Fibroblast of skin of scalp (primary cell): ENCODE measurements at regions not wholly inside any gene's neighbourhood (a gene's known extent, or its start where the extent isn't known, plus 50 kb on each side); places are given as distances from the start of the nearest gene placed in this dataset.
A peak's percentile ranks its signal among the peaks of the same experiment; 100 is the strongest.
"Not testable (repeated sequence)": the region's sequence is repeated elsewhere in the genome, so short reads cannot be mapped to it uniquely, and the experiment has no call there.

ENCODE experiments used
- DNase-seq: peaks from one replicate; pipeline ENCODE4 v3.0.0-alpha.2; 2013

GRCh38 chr7:156515911-156516790 is 124.4 kb upstream of the RNF32 start:
- no peak for DNase-seq

- DNase-seq = no peak
Measured at GRCh38 chr7:156514851-156515250, 125.7 kb upstream of the RNF32 start.

GRCh38 chr7:156511426-156511825 is 129.1 kb upstream of the RNF32 start:
- no peak for DNase-seq

GRCh38 chr7:156510966-156511365 is 129.6 kb upstream of the RNF32 start:
- no peak for DNase-seq

GRCh38 chr7:156509216-156509615 is 131.4 kb upstream of the RNF32 start:
- no peak for DNase-seq

- DNase-seq = no peak
Measured at GRCh38 chr7:156505876-156506275, 134.7 kb upstream of the RNF32 start.

- DNase-seq = no peak
Measured at GRCh38 chr7:156504687-156505545, 135.7 kb upstream of the RNF32 start.

GRCh38 chr7:156504006-156504405 is 136.6 kb upstream of the RNF32 start:
- no peak for DNase-seq

GRCh38 chr7:156503196-156503595 is 137.4 kb upstream of the RNF32 start:
- no peak for DNase-seq

GRCh38 chr7:156501815-156502214 is 138.8 kb upstream of the RNF32 start:
- not testable (repeated sequence) for DNase-seq

- no peak for DNase-seq
Measured at GRCh38 chr7:156499247-156499881, 141.2 kb upstream of the RNF32 start.

GRCh38 chr7:156497776-156498509 is 142.6 kb upstream of the RNF32 start:
- DNase-seq = no peak

- DNase-seq = no peak
Measured at GRCh38 chr7:156496865-156497264, 143.7 kb upstream of the RNF32 start.

- no peak for DNase-seq
Measured at GRCh38 chr7:156496363-156496769, 144.2 kb upstream of the RNF32 start.

- DNase-seq = no peak
Measured at GRCh38 chr7:156494960-156495359, 145.6 kb upstream of the RNF32 start.

GRCh38 chr7:156493942-156494341 is 146.6 kb upstream of the RNF32 start:
- peak; percentile 56 for DNase-seq

- no peak for DNase-seq
Measured at GRCh38 chr7:156492170-156492569, 148.4 kb upstream of the RNF32 start.

GRCh38 chr7:156491435-156491834 is 149.1 kb upstream of the RNF32 start:
- DNase-seq = no peak

- no peak for DNase-seq
Measured at GRCh38 chr7:156490021-156490800, 150.4 kb upstream of the RNF32 start.

- no peak for DNase-seq
Measured at GRCh38 chr7:156487811-156488533, 152.6 kb upstream of the RNF32 start.

GRCh38 chr7:156480671-156481070 is 159.9 kb upstream of the RNF32 start:
- DNase-seq = no peak
